GM18870 (cell line): ENCODE measurements at regions not wholly inside any gene's neighbourhood (a gene's known extent, or its start where the extent isn't known, plus 50 kb on each side); places are given as distances from the start of the nearest gene placed in this dataset.
"Not testable (repeated sequence)": the region's sequence is repeated elsewhere in the genome, so short reads cannot be mapped to it uniquely, and the experiment has no call there.

Experiments used
- ATAC-seq: cut with Tn5 transposase; IDR thresholded peaks from one replicate; pipeline ENCODE4 v1.9.1; 2021; ENCODE audit warnings: moderate library complexity; ENCODE audit not compliant: unreplicated experiment

GRCh38 chrX:74181976-74182375, 122.0 kb upstream of the ZCCHC13 start:
- ATAC-seq: not testable (repeated sequence)

- ATAC-seq: no peak
These were observed 123.3 kb upstream of the ZCCHC13 start for GRCh38 chrX:74180716-74181115.

- no peak for ATAC-seq
These were observed 124.0 kb upstream of the ZCCHC13 start for GRCh38 chrX:74179990-74180389.

DNA sequence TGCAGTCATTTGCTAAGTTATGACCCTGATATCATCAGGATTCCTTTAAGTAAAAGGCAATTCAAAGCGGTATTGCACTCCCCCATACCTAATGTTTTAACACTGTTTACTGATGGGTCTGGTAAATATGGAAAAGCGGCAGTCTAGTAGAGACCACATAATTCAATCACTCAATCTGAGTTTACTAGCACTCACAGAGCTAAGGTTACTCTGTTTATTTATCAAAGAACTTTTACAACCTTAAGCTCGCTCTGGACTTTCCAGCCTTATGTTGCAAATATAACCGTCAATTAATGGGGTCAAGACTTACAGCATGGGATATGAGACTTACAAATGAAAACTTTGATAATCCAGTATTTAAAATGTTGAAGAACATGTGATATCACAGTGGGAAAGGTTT, 124.5 kb upstream of the ZCCHC13 start:
- ATAC-seq: no peak

DNA sequence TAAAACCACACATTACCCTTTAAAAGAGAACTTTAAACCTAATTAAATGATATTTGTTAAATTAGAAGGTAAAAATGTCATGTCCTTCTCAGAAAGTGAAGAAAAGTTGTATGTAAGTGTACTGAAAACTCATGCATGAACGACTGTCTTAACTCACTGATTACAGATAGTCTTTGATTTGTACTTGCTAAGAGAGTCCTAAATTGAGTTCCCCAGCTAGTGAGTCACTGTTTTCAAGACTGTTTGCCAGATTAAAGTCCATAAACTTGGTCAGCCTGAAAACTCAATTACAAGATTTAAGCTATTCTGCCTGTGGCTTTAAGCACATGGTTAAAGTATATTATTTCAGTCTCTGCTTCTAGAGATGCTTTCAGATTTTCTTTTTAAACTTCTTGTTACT, 124.9 kb upstream of the ZCCHC13 start:
- ATAC-seq: no peak

- no peak for ATAC-seq
These were observed 125.4 kb upstream of the ZCCHC13 start for GRCh38 chrX:74178536-74178935.

- no peak for ATAC-seq
These were observed 132.5 kb upstream of the ZCCHC13 start for GRCh38 chrX:74171465-74171864.

- ATAC-seq: no peak
These were observed 141.8 kb upstream of the ZCCHC13 start for GRCh38 chrX:74162199-74162598.

DNA sequence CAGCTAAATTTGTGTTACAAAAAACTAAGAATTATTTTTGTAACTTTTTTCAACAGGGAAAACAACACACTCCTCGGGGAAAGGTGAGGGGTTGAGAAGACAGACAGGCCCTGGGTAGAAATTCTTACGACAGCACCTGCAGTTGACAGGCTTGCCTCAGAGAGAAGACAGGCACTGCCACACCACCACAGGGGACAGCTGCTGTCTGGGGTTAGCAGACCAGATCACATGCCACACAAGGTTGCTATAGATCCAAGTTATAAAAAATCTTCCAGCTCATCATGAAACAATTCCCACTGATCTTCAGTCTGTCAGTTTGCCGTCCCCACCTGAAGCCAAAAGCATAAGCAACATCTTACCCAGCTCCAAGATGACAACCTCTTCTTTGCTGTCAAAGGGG, 143.2 kb upstream of the ZCCHC13 start:
- ATAC-seq: no peak

- no peak for ATAC-seq
These were observed 143.6 kb upstream of the ZCCHC13 start for GRCh38 chrX:74160358-74160757.

DNA sequence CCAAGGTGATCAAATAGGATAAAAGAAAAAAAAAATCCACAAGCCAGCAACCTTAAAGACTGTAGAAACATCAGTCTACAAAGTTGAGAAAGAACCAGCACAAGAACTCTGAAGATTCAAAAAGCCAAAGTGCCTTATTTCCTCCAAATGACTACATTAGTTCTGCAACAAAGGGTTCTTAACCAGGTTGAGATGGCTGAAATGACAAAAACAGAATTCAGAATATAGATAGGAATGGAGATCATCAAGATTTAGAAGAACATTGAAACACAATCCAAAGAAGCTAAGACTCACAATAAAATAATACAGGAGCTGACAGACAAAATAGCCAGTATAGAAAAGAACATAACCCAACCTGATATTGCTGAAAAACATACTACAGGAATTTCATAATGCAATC, 156.5 kb upstream of the ZCCHC13 start:
- no peak for ATAC-seq

- no peak for ATAC-seq
These were observed 165.0 kb upstream of the ZCCHC13 start for GRCh38 chrX:74138943-74139342.

DNA sequence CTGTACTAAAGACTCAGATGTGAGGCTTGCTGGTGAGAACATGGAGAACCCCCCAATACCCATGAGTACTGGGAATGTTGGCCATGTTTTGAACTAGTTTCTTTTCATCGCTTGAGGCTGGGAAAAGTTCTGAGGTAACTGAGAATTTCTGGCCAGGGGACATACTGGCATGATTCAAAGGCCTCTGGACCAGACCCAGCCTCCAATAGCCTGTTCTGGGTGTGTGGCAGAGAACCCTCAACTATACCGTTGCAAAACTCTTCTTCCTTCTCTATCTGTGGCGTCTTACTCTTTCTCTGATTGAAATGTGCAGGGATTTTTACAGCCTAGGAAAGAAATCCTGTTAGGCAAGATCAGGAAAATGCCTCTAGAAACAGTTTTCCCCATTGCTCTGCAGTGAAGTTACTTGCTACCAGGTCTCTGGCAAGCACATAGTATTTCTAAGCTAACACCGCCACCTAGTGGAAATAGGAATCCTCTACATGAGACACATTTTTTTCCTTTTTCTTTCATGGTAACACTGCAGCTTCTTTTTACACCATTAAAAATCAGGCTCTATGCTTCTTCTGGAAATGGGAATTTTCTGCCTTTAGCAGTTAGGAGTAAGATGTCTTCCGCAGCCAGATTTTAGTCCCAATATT, 170.7 kb upstream of the ZCCHC13 start:
- ATAC-seq: peak; percentile 92

DNA sequence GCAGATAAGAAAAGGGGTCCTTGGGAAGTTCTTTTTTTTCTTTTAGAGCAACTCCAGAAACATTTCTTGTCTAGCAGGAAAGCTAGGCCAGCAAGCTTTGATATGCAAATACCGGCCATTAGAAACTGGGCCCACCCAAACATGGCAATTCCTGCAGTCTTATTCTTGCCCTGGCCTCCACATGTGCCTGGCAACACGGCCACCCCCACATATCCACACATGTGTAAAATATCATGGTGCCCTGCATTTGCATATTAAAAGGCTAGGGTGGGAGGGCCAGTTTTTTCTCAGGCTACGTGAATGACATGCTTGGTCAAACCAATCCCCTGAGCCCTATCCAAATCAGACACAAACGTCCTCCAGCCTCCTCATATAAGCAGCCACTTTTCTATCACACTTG, 171.7 kb upstream of the ZCCHC13 start:
- no peak for ATAC-seq

DNA sequence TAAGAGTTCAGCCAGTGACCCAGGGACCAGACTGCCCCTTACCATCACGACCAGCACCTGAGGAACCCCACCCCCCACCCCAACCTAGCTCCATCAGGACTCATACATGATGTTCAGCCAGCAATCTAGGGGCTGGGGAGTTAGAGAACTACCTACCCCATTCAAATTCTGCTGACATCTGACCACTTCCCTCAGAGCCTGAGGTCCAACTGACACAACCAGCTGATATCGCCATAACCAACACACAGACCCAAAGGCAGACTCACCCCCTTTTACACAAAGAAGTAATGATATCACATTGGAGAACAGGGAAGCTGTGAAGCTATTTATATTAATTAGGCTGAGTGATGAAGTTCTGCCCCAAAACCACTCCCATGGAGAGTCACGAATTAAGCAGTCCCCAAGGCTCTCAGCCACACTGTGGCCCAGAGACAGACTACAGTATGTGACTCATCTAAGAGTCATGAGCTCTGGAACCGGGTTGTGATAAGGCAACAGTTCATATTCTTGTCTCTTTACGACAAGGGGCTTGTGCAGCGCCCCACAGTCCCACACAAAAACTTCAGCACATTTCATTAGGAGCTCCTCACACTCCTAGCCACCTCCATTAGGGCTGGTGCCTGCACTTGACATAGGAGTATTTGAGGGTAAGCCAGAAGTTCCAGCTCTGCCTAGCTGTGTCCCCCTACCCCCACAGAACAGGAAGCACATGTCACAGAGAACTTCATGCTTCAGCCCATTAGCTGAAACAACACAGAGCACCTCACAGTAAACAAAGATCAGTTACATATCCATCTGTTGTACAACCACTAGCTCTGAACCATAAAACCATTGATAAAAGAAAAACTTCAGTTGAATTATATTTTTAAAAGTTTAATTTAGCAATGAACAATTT, 184.7 kb upstream of the ZCCHC13 start:
- no peak for ATAC-seq

DNA sequence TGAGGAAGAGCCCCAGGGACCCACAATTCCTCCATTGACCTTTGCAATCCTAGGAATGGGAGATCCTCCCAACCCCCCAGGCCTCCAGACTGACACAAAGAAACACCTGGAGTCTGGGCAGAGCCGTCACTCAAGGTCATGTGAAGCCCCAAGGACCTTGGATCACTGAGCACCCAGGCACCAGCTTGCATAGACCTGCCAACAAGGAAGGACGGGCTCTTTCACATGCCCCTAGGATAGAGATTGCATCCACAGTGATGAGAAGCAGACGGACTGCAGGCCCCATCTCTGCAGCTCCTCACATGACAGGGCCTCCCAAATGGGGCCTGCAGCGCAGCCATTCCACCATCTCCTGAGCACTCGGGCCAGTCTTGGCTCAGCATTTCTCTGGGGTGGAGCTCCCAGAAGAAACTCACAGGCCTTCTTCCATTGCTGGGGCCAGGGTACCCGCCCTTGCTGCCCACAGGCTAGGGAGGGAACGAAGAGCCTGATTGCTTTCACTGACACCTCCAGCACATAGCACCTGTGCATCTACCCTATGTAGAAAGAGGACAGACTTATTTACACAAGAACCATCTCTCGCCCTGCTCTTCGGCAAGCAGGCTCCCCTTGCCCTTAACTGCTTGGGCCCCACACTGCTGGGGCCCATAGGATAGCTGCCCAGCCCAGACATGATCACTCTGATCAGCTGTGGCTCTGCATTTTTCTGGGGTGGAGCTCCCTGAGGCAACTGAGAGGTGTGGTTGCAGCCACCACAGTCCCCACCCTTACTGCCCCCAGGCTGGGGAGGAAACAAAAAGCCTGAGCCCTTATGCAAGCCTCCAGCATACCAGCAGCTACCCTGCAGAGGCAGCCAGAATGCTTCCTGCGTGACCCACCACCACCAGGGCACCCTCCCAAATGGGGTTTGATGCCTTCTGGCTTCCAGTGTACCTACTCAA, 185.7 kb upstream of the ZCCHC13 start:
- ATAC-seq: no peak

GRCh38 chrX:74111245-74111644, 192.7 kb upstream of the ZCCHC13 start:
- ATAC-seq: no peak

DNA sequence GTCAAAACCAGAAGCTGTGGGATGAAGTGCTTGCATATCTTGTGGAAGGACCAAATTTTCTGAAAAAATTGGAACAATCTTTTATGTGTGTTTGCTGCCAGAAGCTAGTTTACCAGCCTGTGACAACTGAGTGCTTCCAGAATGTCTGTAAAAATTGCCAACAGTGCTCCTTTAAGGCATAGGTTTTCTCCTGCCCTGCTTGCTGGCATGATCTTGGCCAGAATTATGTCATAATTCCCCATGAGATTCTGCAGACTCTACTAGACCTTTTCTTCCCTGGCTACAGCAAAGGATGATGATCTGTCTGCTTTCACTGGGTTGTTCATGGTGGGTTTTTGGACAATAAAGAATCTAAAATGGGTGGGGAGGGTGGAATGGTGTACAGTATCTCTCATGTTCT, 196.3 kb upstream of the ZCCHC13 start:
- no peak for ATAC-seq

DNA sequence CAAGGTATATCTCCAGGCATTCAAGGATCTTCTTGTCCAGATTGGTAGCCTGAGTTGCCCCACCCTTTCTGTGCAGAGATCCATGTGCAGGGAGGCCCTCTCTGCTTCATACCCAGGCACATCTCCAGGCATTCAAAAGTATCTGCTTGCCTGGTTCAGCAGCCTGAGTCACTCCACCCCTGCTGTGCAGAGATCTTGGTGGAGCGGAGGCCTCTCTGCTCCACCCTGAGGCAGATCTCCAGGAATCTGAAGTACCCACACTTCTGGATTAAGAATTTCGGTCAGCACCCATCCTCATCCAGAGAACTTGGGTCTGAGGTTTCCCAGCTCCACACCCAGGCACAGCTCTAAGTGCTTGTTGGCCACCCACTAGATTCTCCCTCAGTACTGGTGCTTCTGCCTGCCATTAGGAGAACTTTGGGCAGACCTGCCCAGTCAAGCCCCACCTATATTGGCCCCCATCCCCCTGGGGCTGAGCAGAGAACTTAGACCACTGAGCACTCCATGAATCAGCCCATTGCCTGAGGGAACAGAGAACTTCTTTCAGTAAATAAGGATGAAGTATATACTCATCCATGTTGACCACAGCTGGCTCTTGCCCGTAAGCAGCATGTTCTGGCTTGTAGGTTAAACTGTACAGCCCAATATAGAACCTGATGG, 199.5 kb upstream of the ZCCHC13 start:
- ATAC-seq: no peak

DNA sequence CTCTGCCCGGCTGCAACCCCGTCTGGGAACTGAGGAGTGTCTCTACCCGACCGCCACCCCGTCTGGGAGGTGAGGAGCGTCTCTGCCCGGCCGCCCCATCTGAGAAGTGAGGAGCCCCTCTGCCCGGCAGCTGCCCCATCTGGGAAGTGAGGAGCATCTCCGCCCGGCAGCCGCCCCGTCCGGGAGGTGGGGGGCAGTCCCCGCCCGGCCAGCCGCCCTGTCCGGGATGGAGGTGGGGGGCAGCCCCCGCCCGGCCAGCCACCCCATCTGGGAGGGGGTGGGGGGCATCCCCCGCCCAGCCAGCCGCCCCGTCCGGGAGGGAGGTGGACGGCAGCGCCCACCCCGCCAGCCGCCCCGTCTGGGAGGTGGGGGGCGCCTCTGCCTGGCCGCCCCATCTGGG, 205.6 kb upstream of the ZCCHC13 start:
- not testable (repeated sequence) for ATAC-seq

DNA sequence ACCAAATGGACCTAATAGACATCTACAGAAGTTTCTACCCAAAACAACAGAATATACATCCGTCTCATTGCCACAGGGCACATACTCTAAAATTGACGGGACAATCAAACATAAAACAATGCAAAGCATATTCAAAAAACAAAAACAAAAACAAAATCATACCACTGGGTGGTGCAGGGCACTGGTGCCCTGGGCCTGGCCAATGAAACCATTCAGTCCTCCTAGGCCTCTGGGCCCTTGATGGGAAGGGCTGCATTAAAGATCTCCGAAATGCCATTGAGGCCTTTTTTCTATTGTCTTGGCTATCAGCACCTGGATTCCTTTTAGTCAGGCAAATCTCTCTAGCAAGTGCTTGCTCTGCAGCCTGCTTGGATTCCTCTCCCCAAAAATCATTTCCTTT, 213.9 kb upstream of the ZCCHC13 start:
- ATAC-seq: no peak
